GM23338 (cell line): ENCODE measurements at regions not wholly inside any gene's neighbourhood (a gene's known extent, or its start where the extent isn't known, plus 50 kb on each side); places are given as distances from the start of the nearest gene placed in this dataset.

ENCODE experiments used
- ATAC-seq: fragments of 200-7000 bp; cut with Tn5 transposase; 3 replicates; pipeline ENCODE4 v1.9.1; 2020
- DNase-seq: peaks from one replicate; pipeline ENCODE4 v3.0.0-alpha.2; 2015; ENCODE audit warnings: low spot score
- H2AFZ ChIP-seq: fragments of 200-600 bp; sonication (generic); 2 replicates; pipeline ENCODE4 v1.8.0; 2016; ENCODE audit warnings: antibody characterized with exemption, mild to moderate bottlenecking, moderate library complexity
- H3F3A ChIP-seq: fragments of 200-600 bp; sonication (generic); replicated peaks from 2 replicates; pipeline ENCODE4 v1.8.0; 2017; ENCODE audit warnings: antibody characterized with exemption, mixed run types, low read depth
- H3K27ac ChIP-seq: fragments of 200-600 bp; sonication (generic); 2 replicates; pipeline ENCODE4 v1.6.1; 2016; ENCODE audit warnings: low read depth
- H3K27me3 ChIP-seq: fragments of 200-600 bp; sonication (generic); 2 replicates; pipeline ENCODE4 v1.8.0; 2016; ENCODE audit warnings: mild to moderate bottlenecking, mixed run types, moderate library complexity; ENCODE audit not compliant: insufficient read depth
- H3K36me3 ChIP-seq: fragments of 200-600 bp; sonication (generic); 2 replicates; pipeline ENCODE4 v1.8.0; 2016; ENCODE audit warnings: mild to moderate bottlenecking; ENCODE audit not compliant: insufficient read depth
- H3K4me1 ChIP-seq: fragments of 200-600 bp; sonication (generic); 2 replicates; pipeline ENCODE4 v1.8.0; 2016; ENCODE audit warnings: mild to moderate bottlenecking, moderate library complexity; ENCODE audit not compliant: insufficient read depth
- H3K4me2 ChIP-seq: fragments of 200-600 bp; sonication (generic); 2 replicates; pipeline ENCODE4 v1.7.1; 2017; ENCODE audit warnings: mixed run types
- H3K4me3 ChIP-seq: fragments of 200-600 bp; sonication (generic); 2 replicates; pipeline ENCODE4 v1.6.1; 2016; ENCODE audit warnings: mixed run types
- H3K79me2 ChIP-seq: fragments of 200-600 bp; sonication (generic); replicated peaks from 2 replicates; pipeline ENCODE4 v1.8.0; 2017; ENCODE audit warnings: mild to moderate bottlenecking; ENCODE audit not compliant: insufficient read depth
- H3K9me2 ChIP-seq: fragments of 200-600 bp; sonication (generic); 2 replicates; pipeline ENCODE4 v1.8.0; 2017; ENCODE audit not compliant: insufficient read depth
- H4K20me1 ChIP-seq: fragments of 200-600 bp; sonication (generic); replicated peaks from 2 replicates; pipeline ENCODE4 v1.8.0; 2017; ENCODE audit warnings: mild to moderate bottlenecking; ENCODE audit not compliant: insufficient read depth
- H3K27ac Mint-ChIP-seq: 2 replicates; pipeline ENCODE4 v1.8.0; 2020; ENCODE audit warnings: inconsistent platforms, mild to moderate bottlenecking, moderate library complexity, mixed read lengths
- H3K27me3 Mint-ChIP-seq: 3 replicates; pipeline ENCODE4 v1.8.0; 2022; ENCODE audit warnings: low read depth, mild to moderate bottlenecking, moderate library complexity, mixed read lengths, inconsistent platforms; ENCODE audit not compliant: insufficient read depth, poor library complexity
- H3K36me3 Mint-ChIP-seq: 3 replicates; pipeline ENCODE4 v1.8.0; 2021; ENCODE audit warnings: low read depth, mild to moderate bottlenecking, inconsistent platforms, moderate library complexity, mixed read lengths
- H3K4me1 Mint-ChIP-seq: 3 replicates; pipeline ENCODE4 v1.8.0; 2020; ENCODE audit warnings: mild to moderate bottlenecking, inconsistent platforms, mixed read lengths
- H3K4me3 Mint-ChIP-seq: 3 replicates; pipeline ENCODE4 v1.8.0; 2021; ENCODE audit warnings: moderate library complexity, mild to moderate bottlenecking, inconsistent platforms, mixed read lengths
- H3K9me3 Mint-ChIP-seq: 3 replicates; pipeline ENCODE4 v1.8.0; 2020; ENCODE audit warnings: moderate library complexity, mild to moderate bottlenecking, inconsistent platforms, mixed read lengths
- CREB1 ChIP-seq: fragments of 250-450 bp; sonication (Bioruptor Pico); IDR thresholded peaks from 2 replicates; pipeline ENCODE4 v1.5.0; 2020; ENCODE audit warnings: low read depth, mild to moderate bottlenecking, moderate library complexity
- CTCF ChIP-seq, 2 experiments: fragments of 200-600 bp in 1 of 2; sonication (generic) in 1 of 2; conservative IDR thresholded peaks; 2 replicates each; pipeline versions ENCODE4 v1.5.1 to v1.6.1; 2016 to 2017; ENCODE audit warnings: antibody characterized with exemption in 2 of 2, low read depth in 2 of 2, mild to moderate bottlenecking in 2 of 2, moderate library complexity in 1 of 2
- ETS1 ChIP-seq: IDR thresholded peaks from 2 replicates; pipeline ENCODE4 v1.6.1; 2016; ENCODE audit warnings: antibody characterized with exemption
- EZH2 ChIP-seq: fragments of 200-600 bp; sonication (generic); IDR thresholded peaks from one replicate; pipeline ENCODE4 v1.8.0; 2017; ENCODE audit warnings: antibody characterized with exemption, mild to moderate bottlenecking, low read depth; ENCODE audit not compliant: unreplicated experiment
- EZH2phosphoT487 ChIP-seq: fragments of 200-600 bp; sonication (generic); IDR thresholded peaks from one replicate; pipeline ENCODE4 v1.8.1; 2018; ENCODE audit warnings: antibody characterized with exemption; ENCODE audit not compliant: unreplicated experiment
- JUNB ChIP-seq: IDR thresholded peaks from one replicate; pipeline ENCODE4 v1.6.1; 2016; ENCODE audit warnings: antibody characterized with exemption; ENCODE audit not compliant: unreplicated experiment
- NANOG ChIP-seq: IDR thresholded peaks from 2 replicates; pipeline ENCODE4 v1.6.1; 2016; ENCODE audit warnings: antibody characterized with exemption, borderline replicate concordance
- POLR2AphosphoS5 ChIP-seq: IDR thresholded peaks from 2 replicates; pipeline ENCODE4 v1.6.1; 2016; ENCODE audit warnings: antibody characterized with exemption, low read depth
- TF ChIP-seq, protein P1 (sequence below): IDR thresholded peaks from one replicate; pipeline ENCODE4 v1.6.1; 2018; ENCODE audit warnings: antibody characterized with exemption; ENCODE audit not compliant: unreplicated experiment

GRCh38 chr1:229884765-229885164, 182.3 kb upstream of the GALNT2 start:
- H3K79me2 ChIP-seq: no peaks in the 10 kb centered on the region
- no peaks in the 10 kb centered on the region for H3K36me3 ChIP-seq
- Mint-ChIP-seq H3K4me3 (no peak overlapping the region), H3K36me3 (no peaks in the 10 kb centered on the region), H3K9me3 (no peaks in the 10 kb centered on the region), H3K27ac (no peak overlapping the region), H3K4me1 (peaks cover 2% of the 10 kb centered on the region; the same call in 1 of the 3 replicates), H3K27me3 (no peaks in the 10 kb centered on the region)
- no peaks in the 10 kb centered on the region for H3K27me3 ChIP-seq
- H3K4me1 ChIP-seq: no peaks in the 10 kb centered on the region
- no peaks in the 10 kb centered on the region for H3K9me2 ChIP-seq
- H3F3A ChIP-seq: no peaks in the 10 kb centered on the region
- ATAC-seq (no peak; the same call in 2 of the 3 replicates), DNase-seq (no peak)
- no peak overlapping the region for H3K27ac ChIP-seq
- no peaks in the 10 kb centered on the region for H4K20me1 ChIP-seq
- no peak overlapping the region for H2AFZ ChIP-seq
- TF ChIP-seq CTCF (conservative IDR thresholded peaks at IDR 0.05; ENCODE audit: low read depth in 2 of 2) (peak in 1 of 2 experiments; percentile 32; a peak in 1 of 4 replicates), JUNB (no peak)
- no peak overlapping the region for H3K4me2 ChIP-seq
- H3K4me3 ChIP-seq: no peak overlapping the region

DNA sequence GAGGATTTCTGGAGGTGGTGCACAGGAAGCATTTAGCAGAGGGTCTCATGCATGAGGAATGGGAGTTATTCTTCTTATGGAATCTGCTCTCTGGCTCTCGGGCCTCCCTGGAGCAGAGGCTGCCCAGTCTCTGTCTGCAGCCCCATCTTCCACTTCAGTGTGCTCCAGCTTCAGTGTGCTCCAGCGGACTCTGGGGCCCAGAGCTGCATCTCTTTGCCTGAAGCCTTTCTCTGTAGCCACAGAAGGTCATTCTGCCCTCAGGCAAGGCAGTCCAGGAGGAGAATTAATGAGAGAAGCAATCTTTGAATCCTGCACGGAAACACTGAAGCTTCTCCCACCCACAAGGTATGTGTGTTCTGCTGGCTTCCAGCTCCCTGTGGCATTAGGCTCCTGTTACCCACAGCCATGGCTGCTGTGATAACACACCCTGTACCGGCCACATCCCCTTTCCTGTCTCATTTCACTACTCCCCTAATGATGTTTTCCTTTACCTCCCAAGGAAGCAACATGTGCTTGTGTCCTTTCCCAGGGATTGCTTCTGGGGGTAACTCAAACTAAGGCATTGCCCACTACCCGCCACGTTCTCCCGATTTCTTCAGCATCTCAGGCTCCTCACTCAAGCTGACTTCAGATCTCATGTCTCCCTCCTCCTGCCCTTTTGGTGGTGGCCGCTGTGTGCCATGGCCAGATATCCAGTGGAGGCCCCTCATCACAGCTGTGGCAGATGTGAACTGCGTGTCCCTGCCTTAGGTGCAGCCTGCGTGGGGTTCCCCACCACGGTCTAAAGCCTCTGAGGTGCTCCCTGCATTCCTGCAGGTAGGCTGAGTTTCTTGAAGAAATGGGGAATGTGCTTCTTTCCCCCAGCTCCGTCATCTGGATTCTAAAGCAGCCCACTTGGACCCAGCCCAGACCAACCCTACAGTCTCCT, 181.2 kb upstream of the GALNT2 start:
- no peaks in the 10 kb centered on the region for H3K36me3 Mint-ChIP-seq
- H3K9me2 ChIP-seq: no peaks in the 10 kb centered on the region
- no peak overlapping the region for H3K4me3 Mint-ChIP-seq
- no peaks in the 10 kb centered on the region for H4K20me1 ChIP-seq
- no peak overlapping the region for H2AFZ ChIP-seq
- H3K27me3 Mint-ChIP-seq: no peaks in the 10 kb centered on the region
- no peak overlapping the region for H3K27ac ChIP-seq
- no peak overlapping the region for H3K27ac Mint-ChIP-seq
- no peaks in the 10 kb centered on the region for H3K79me2 ChIP-seq
- no peaks in the 10 kb centered on the region for H3K9me3 Mint-ChIP-seq
- H3K4me1 ChIP-seq: no peaks in the 10 kb centered on the region
- no peaks in the 10 kb centered on the region for H3K36me3 ChIP-seq
- no peak overlapping the region for H3K4me2 ChIP-seq
- ATAC-seq (no peak), DNase-seq (no peak)
- no peaks in the 10 kb centered on the region for H3F3A ChIP-seq
- peaks cover 2% of the 10 kb centered on the region; the same call in 1 of the 3 replicates for H3K4me1 Mint-ChIP-seq
- no peaks in the 10 kb centered on the region for H3K27me3 ChIP-seq
- H3K4me3 ChIP-seq: no peak overlapping the region
- TF ChIP-seq EZH2phosphoT487: no peak
- TF ChIP-seq ETS1: no peak
- TF ChIP-seq JUNB: no peak
- no peak for TF ChIP-seq POLR2AphosphoS5
- TF ChIP-seq EZH2: no peak
- TF ChIP-seq, protein P1, sequence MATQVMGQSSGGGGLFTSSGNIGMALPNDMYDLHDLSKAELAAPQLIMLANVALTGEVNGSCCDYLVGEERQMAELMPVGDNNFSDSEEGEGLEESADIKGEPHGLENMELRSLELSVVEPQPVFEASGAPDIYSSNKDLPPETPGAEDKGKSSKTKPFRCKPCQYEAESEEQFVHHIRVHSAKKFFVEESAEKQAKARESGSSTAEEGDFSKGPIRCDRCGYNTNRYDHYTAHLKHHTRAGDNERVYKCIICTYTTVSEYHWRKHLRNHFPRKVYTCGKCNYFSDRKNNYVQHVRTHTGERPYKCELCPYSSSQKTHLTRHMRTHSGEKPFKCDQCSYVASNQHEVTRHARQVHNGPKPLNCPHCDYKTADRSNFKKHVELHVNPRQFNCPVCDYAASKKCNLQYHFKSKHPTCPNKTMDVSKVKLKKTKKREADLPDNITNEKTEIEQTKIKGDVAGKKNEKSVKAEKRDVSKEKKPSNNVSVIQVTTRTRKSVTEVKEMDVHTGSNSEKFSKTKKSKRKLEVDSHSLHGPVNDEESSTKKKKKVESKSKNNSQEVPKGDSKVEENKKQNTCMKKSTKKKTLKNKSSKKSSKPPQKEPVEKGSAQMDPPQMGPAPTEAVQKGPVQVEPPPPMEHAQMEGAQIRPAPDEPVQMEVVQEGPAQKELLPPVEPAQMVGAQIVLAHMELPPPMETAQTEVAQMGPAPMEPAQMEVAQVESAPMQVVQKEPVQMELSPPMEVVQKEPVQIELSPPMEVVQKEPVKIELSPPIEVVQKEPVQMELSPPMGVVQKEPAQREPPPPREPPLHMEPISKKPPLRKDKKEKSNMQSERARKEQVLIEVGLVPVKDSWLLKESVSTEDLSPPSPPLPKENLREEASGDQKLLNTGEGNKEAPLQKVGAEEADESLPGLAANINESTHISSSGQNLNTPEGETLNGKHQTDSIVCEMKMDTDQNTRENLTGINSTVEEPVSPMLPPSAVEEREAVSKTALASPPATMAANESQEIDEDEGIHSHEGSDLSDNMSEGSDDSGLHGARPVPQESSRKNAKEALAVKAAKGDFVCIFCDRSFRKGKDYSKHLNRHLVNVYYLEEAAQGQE: no peak
- no peak for TF ChIP-seq CREB1
- TF ChIP-seq NANOG: no peak
